ENCODE measurements at regions not wholly inside any gene's neighbourhood (a gene's known extent, or its start where the extent isn't known, plus 50 kb on each side); places are given as distances from the start of the nearest gene placed in this dataset.

- no peak overlapping the region for H3K4me3 ChIP-seq
- ATAC-seq (no peak), DNase-seq (no peak)
- no peaks in the 10 kb centered on the region for H3K9me3 ChIP-seq
- H3K27ac ChIP-seq: no peak overlapping the region
- H3K36me3 ChIP-seq: no peaks in the 10 kb centered on the region
- no peaks in the 10 kb centered on the region for H3K4me1 ChIP-seq
- no peaks in the 10 kb centered on the region for H3K27me3 ChIP-seq (ENCODE audit: low read depth)
- intact Hi-C loops (cut with DNase I): no loop called here
- TF ChIP-seq, protein P1, sequence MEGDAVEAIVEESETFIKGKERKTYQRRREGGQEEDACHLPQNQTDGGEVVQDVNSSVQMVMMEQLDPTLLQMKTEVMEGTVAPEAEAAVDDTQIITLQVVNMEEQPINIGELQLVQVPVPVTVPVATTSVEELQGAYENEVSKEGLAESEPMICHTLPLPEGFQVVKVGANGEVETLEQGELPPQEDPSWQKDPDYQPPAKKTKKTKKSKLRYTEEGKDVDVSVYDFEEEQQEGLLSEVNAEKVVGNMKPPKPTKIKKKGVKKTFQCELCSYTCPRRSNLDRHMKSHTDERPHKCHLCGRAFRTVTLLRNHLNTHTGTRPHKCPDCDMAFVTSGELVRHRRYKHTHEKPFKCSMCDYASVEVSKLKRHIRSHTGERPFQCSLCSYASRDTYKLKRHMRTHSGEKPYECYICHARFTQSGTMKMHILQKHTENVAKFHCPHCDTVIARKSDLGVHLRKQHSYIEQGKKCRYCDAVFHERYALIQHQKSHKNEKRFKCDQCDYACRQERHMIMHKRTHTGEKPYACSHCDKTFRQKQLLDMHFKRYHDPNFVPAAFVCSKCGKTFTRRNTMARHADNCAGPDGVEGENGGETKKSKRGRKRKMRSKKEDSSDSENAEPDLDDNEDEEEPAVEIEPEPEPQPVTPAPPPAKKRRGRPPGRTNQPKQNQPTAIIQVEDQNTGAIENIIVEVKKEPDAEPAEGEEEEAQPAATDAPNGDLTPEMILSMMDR (IDR thresholded peaks at IDR 0.05): no peak
Observed at GRCh38 chr1:208639382-208639781, 395.2 kb upstream of the PLXNA2 start.

- Histone ChIP-seq H3K27ac (no peak overlapping the region), H3K36me3 (no peaks in the 10 kb centered on the region), H3K9me3 (no peaks in the 10 kb centered on the region), H3K4me1 (no peaks in the 10 kb centered on the region), H3K27me3 (ENCODE audit: low read depth) (no peaks in the 10 kb centered on the region), H3K4me3 (no peak overlapping the region)
- TF ChIP-seq, protein P1 (IDR thresholded peaks at IDR 0.05): no peak
- intact Hi-C loops (cut with DNase I): no loop called here
- ATAC-seq: no peak
- DNase-seq: no peak
Observed at GRCh38 chr1:208640295-208640694, 396.1 kb upstream of the PLXNA2 start.

DNA sequence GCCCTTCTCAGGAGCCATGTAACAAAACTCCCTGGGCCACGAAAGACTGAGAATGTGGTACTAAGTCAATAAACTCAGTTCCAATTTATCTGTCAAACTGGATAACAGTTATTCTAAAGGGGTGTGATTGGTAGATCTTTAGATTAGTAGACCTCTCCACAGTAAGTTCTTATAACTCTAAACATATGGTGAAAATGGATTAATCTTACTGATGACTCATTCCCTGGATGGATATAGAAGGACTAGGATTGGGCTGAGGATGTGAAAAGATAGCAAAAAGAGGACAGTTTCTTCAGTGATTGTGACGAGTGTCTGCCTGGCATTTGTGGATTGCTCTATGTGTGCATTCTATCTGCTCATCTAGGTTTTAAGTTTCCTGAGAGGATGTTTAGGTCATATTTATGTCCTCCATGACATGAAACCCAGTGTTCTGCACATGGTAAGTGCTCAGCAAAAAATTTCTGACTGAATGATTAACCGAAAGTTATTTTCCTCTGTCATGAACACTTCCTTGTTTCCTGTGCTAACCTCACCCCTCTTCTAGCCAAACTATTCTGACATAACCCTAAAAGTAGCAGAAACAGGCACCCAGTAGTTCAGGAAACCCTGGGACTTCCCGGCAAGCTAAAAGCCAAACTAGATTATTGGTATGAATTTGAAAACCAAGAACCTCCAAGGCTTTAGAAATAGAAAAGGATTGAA lies 397.5 kb upstream of the PLXNA2 start:
- intact Hi-C loops (cut with DNase I): no loop called here
- TF ChIP-seq, protein P1 (IDR thresholded peaks at IDR 0.05): no peak
- Histone ChIP-seq H3K9me3 (no peaks in the 10 kb centered on the region), H3K4me1 (no peaks in the 10 kb centered on the region), H3K36me3 (no peaks in the 10 kb centered on the region), H3K27ac (no peak overlapping the region), H3K4me3 (no peak overlapping the region), H3K27me3 (ENCODE audit: low read depth) (no peaks in the 10 kb centered on the region)
- DNase-seq (no peak), ATAC-seq (no peak)

DNA sequence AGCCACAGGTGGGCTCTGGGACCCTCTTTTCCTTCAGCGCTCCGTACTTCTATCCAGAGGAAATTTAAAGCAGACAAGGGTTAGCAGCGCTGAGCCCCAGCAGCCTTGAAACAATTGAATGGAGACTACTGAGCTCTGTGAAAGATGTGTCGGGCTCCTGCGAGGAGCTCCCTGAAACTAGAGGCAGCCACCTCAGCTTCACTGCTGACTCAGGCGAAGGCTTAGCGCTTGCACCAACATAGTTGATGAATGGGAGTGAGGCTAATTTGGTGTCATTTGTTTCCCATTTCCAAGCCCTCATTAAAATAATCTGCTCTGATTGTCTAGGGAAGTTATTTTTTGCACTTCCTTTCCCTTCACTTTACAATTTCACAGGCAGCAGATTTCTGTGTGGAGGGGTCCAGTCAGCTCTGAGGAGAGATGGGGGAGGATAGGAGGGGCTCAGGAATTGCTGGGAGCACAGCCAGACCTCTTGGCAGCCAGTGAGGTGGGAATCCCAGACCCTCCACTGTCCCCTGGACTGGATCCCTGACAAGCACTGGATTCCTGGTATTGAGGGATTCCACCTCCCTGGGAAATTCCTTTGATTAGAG lies 398.9 kb upstream of the PLXNA2 start:
- H3K36me3 ChIP-seq: no peaks in the 10 kb centered on the region
- no peak overlapping the region for H3K27ac ChIP-seq
- no peaks in the 10 kb centered on the region for H3K27me3 ChIP-seq (ENCODE audit: low read depth)
- H3K4me3 ChIP-seq: no peak overlapping the region
- TF ChIP-seq, protein P1 (IDR thresholded peaks at IDR 0.05): no peak
- intact Hi-C loops (cut with DNase I): no loop called here
- DNase-seq (no peak), ATAC-seq (no peak)
- H3K4me1 ChIP-seq: no peaks in the 10 kb centered on the region
- no peaks in the 10 kb centered on the region for H3K9me3 ChIP-seq

DNA sequence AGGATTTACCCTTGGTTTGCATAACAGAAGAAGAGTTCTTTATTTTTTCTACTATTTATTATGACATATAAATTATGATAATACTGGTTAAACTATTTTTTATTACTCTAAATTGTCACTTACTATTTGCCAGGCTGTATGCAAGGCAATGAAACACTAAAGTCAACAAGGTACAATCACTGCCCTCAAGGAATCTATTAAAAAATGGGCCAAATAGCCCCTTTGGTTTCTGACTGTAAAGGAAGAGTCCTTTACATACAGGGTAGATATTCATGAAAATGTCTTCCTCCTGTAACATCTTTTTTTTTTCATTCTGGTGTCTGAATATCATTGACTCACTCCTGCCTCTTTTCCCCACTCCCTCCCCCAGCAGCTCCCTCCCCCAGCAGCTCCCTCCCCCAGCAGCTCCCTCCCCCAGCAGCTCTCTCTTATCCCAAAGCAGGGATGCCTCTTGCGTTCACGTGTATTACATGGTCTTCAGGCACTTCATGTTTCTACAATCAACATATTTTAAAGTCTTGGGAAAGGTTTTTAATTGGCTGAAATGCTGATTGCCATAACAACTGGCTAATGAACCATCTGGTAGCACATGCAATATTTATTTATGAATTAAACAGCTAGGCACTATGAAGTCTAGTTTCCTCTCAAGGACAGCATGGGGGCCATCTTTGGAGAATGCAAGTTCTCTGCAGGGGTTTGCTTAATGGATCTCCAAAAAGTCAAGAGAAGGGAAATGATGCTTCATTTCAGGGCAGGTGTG lies 400.4 kb upstream of the PLXNA2 start:
- no peaks in the 10 kb centered on the region for H3K36me3 ChIP-seq
- H3K27ac ChIP-seq: no peak overlapping the region
- H3K4me1 ChIP-seq: no peaks in the 10 kb centered on the region
- DNase-seq (no peak), ATAC-seq (no peak)
- no peak overlapping the region for H3K4me3 ChIP-seq
- TF ChIP-seq, protein P1 (IDR thresholded peaks at IDR 0.05): no peak
- H3K9me3 ChIP-seq: no peaks in the 10 kb centered on the region
- intact Hi-C loops (cut with DNase I): no loop called here
- peaks cover 3% of the 10 kb centered on the region for H3K27me3 ChIP-seq (ENCODE audit: low read depth)

All from lower lobe of right lung (tissue), 2 donors.